SH-SY5Y (cell line): ENCODE measurements at regions not wholly inside any gene's neighbourhood (a gene's known extent, or its start where the extent isn't known, plus 50 kb on each side); places are given as distances from the start of the nearest gene placed in this dataset.

Experiments used
- GATA2 ChIP-seq: IDR thresholded peaks from 2 replicates; pipeline ENCODE4 v1.6.1; 2011; ENCODE audit warnings: mild to moderate bottlenecking, low read depth, low read length
- GATA3 ChIP-seq: IDR thresholded peaks from 2 replicates; pipeline ENCODE4 v1.6.1; 2011; ENCODE audit warnings: low read depth, mild to moderate bottlenecking, low read length, moderate library complexity

DNA sequence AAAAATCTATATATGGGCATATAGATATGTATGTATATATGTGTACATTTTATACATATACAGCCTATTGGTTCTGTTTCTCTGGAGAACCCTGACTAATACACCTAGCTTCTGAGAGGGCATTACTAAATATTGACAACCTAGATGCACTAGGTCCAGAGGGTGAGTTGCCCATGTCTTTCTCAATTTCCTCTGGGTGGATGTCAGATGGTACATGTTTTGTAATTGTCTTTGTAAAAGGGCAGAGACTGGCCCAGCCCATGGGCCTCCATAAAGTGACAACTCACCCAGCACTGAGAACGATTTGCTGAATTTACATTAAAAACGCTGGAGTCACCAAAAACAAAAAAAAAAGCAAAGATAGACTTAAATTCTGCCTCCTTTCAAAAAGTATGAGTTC, 198.5 kb upstream of the FAM241A start:
- TF ChIP-seq GATA3 (no peak), GATA2 (no peak)
